NT2/D1 (cell line): ENCODE measurements at regions not wholly inside any gene's neighbourhood (a gene's known extent, or its start where the extent isn't known, plus 50 kb on each side); places are given as distances from the start of the nearest gene placed in this dataset.

Source experiments
- SUZ12 ChIP-seq: IDR thresholded peaks from 2 replicates; pipeline ENCODE4 v1.6.1; 2011; ENCODE audit not compliant: insufficient read length, insufficient read depth; ENCODE audit errors: extremely low read depth
- YY1 ChIP-seq: IDR thresholded peaks from 2 replicates; pipeline ENCODE4 v1.6.1; 2011; ENCODE audit not compliant: insufficient read length, insufficient read depth
- ZNF274 ChIP-seq: IDR thresholded peaks from 2 replicates; pipeline ENCODE4 v1.6.1; 2011; ENCODE audit warnings: mild to moderate bottlenecking, low read depth, low read length

- TF ChIP-seq ZNF274, result no peak
- no peak for TF ChIP-seq YY1
- no peak for TF ChIP-seq SUZ12
Measured at GRCh38 chr15:93244696-93245660, 156.0 kb upstream of the RGMA start.
